ENCODE measurements at regions not wholly inside any gene's neighbourhood (a gene's known extent, or its start where the extent isn't known, plus 50 kb on each side); places are given as distances from the start of the nearest gene placed in this dataset.

DNA sequence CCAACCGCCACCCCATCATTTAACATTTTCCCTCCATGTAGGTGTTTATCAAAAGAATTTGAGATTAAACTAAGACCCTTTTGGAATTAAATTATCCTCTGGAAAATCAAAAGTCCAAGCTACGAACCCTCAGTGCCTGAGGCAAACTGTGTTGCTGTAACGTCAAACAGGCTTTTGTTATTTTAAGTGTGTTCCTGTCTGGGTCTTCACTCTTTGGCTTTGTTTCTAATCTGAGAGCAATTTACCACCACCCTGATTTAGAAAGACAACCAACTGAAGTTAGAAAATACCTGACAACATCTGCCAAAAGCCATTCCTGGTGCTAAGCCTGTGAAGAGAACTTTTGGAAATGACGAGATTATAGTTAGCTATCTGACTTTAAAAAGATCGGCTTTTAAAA, 199.9 kb downstream of the DIRAS2 start:
- Mint-ChIP-seq H3K27ac (no peak overlapping the region), H3K9me3 (peaks cover 0 to 5% (median under 1%) of the 10 kb centered on the region in 6 donors), H3K4me3 (no peak overlapping the region), H3K27me3 (ENCODE audit: low read depth in 3 of 3) (peaks cover 2 to 7% (median 3%) of the 10 kb centered on the region in 3 donors), H3K36me3 (no peaks in the 10 kb centered on the region), H3K4me1 (no peaks in the 10 kb centered on the region)
- no peak for DNase-seq

DNA sequence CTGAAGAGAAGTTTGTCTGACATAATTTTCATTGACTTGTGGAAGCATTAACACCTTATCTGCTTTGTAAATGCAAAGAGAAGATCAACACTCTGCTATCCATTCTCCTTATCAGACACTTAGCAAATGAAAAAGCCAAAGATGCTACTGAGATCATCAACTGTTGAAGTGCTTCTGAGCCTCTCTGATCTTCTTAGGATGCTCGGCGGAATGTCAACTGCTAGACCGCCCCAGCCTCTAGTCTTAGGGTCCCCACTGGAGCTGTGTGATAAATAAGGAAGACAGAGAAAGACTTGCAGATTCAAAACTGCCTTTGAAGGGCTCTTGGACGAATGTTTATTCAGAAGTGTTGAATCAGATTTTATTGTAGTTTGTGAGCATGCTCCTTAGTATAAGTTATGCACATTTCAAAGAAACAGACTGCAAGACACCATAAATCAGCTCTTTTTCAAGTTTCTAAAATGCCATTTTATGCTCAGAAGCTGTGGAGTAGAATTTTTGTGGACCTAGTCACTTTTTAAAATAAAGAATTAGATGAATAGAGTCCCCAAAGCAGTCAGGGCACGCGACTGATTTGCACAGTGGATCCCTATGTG, 197.9 kb downstream of the DIRAS2 start:
- Mint-ChIP-seq H3K4me3 (no peak overlapping the region), H3K4me1 (no peaks in the 10 kb centered on the region), H3K27ac (no peak overlapping the region), H3K9me3 (peaks cover 0 to 5% (median 0%) of the 10 kb centered on the region in 6 donors), H3K27me3 (ENCODE audit: low read depth in 3 of 3) (peaks cover 2 to 7% (median 5%) of the 10 kb centered on the region in 3 donors), H3K36me3 (no peaks in the 10 kb centered on the region)
- no peak for DNase-seq

DNA sequence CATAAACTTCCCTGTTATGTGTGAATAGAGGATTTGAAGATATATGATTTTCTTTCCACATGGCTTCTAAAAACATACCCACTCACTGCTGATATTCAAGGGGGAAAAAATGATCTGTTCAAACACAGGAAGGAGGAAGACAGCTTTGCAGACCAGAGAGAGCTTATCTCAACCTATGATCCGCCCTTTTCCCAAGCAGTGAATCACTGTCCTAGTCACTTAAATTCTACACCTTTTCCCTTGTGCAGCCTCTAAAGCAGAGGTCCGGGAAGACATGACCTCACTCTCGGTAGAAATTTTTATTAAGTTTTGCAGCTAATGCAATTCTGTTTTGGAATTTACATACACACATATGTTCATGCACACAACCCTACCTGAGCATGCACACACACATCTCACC, 197.2 kb downstream of the DIRAS2 start:
- Mint-ChIP-seq H3K27ac (no peak overlapping the region), H3K27me3 (ENCODE audit: low read depth in 3 of 3) (peaks cover 2 to 12% (median 7%) of the 10 kb centered on the region in 3 donors), H3K36me3 (no peaks in the 10 kb centered on the region), H3K4me3 (no peak overlapping the region), H3K4me1 (no peaks in the 10 kb centered on the region), H3K9me3 (peaks cover 0 to 3% (median 0%) of the 10 kb centered on the region in 6 donors)
- DNase-seq = no peak

DNA sequence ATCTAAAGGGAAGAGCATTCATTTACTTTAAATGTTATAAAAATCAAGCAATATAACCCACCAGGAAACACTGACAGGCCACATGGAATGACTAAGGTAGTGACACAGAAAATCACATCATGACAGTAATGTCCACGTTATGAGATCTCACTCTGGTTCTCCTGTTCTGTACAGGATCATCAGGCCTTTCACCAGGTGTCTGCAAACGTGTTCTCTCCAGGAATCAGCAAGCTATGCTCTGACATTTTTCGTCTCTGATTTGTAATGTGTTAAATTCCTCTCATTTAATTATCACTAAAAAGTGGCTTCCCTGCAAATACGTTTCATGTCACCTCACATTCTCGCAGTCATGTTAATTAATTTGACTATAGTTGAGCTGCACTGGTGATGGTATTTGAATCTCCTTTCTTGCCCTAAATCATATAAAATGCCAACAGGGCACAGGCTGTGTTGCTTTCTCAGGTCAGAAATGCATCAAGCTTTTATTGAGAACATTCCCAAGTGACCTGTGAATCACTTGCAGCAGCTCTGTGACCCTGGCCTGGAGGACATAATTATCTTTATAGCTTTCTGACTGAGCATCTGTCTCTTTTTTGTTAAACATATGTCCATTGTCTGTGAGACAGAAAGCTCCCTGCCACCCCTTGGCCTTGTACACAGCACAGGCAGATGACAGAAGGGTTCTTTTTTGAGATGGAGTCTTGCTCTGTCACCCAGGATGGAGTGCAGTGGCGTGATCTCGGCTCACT, 196.2 kb downstream of the DIRAS2 start:
- no peak for DNase-seq
- Mint-ChIP-seq H3K4me1 (no peaks in the 10 kb centered on the region), H3K36me3 (no peaks in the 10 kb centered on the region), H3K27ac (no peak overlapping the region), H3K9me3 (peaks cover 0 to 3% (median 0%) of the 10 kb centered on the region in 6 donors), H3K27me3 (ENCODE audit: low read depth in 3 of 3) (peaks cover 2 to 11% (median 7%) of the 10 kb centered on the region in 3 donors), H3K4me3 (no peak overlapping the region)

DNA sequence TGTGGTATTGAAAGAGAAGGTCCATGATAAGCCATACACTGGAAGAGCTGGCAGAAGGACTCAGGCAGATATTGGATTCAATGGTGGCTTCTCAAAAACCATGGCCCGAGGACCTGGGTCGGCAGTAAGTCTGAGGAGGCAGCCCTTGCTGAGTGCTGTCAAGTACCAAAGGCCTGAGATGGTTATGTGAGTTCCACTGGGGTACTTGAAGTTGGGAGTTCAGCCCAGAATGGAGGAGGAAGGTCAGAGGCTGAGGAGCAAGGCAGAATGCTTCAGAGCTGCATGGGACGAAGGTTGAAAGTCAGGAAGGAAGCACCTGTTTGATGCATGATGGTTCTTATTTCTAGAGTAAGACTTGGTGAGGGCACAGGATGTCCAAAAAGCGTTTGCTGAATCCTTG, 194.9 kb downstream of the DIRAS2 start:
- H3K4me1 Mint-ChIP-seq = no peaks in the 10 kb centered on the region
- no peak overlapping the region for H3K27ac Mint-ChIP-seq
- H3K9me3 Mint-ChIP-seq = peaks cover 0 to 3% (median 0%) of the 10 kb centered on the region in 6 donors
- H3K27me3 Mint-ChIP-seq (ENCODE audit: low read depth in 3 of 3) = peaks cover 0 to 11% (median 5%) of the 10 kb centered on the region in 3 donors
- no peak for DNase-seq
- no peak overlapping the region for H3K4me3 Mint-ChIP-seq
- H3K36me3 Mint-ChIP-seq = no peaks in the 10 kb centered on the region

DNA sequence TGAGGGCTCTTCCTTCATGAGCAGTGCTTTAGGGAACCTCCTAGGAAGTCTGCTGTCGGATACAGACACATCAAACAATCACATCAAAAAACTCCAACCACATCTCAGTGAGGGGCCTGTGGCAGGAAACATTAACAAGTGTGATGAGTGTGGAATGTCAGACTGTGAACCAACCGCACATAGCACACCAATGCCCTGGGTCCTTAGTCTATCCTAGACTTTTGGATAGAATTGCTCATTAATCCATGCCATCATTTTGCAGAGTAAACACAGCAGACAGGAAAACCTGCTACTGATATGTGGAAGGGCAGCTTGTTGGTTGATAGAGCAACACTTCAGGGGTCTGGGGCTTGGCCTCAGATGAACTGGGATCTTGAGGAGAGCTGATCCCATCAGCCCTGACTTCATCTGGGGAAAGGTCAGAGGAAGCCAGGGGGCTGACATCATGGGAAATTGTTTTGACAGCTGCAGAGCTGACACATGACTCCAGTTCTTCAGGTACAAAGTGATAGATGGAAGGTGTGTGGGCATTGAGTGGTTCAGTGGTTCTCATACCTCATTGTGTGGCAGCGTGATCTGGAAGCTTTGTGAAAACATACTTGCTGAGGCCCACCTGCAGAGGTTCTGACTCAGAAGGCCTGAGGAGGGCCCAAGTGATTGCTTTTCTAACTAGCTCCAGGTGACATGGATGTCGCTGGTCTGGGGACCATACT, 193.3 kb downstream of the DIRAS2 start:
- H3K9me3 Mint-ChIP-seq = peaks cover 0 to 3% (median 0%) of the 10 kb centered on the region in 6 donors

DNA sequence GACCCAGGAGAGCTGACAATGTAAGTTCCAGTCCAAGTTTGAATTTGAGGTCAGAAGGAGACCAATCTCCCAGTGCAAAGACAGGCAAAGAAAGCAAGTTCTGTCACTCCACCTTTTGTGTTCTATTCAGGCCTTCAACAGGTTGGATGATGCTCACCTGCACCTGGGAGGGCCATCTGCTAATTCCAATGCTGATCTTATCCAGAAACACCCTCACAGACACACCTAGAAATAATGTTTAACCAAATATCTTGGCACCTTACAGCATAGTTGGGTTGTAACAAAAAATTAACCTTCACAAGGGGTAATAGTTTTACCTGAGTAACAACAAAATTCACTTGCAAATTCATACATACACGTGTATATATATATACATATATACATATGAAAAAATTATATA, 190.8 kb downstream of the DIRAS2 start:
- no peak for DNase-seq
- H3K27ac Mint-ChIP-seq = no peak overlapping the region
- H3K4me1 Mint-ChIP-seq = no peaks in the 10 kb centered on the region
- peaks cover 0 to 3% (median 0%) of the 10 kb centered on the region in 6 donors for H3K9me3 Mint-ChIP-seq
- H3K4me3 Mint-ChIP-seq = no peak overlapping the region
- H3K36me3 Mint-ChIP-seq = no peaks in the 10 kb centered on the region
- H3K27me3 Mint-ChIP-seq (ENCODE audit: low read depth in 3 of 3) = peaks cover 0 to 14% (median 7%) of the 10 kb centered on the region in 3 donors

More for the DNA sequence above, 193.3 kb downstream of the DIRAS2 start:
- no peaks in the 10 kb centered on the region for H3K4me1 Mint-ChIP-seq
- no peak for DNase-seq
- H3K36me3 Mint-ChIP-seq = no peaks in the 10 kb centered on the region
- no peak overlapping the region for H3K27ac Mint-ChIP-seq
- peaks cover 0 to 13% (median 4%) of the 10 kb centered on the region in 3 donors for H3K27me3 Mint-ChIP-seq (ENCODE audit: low read depth in 3 of 3)
- no peak overlapping the region for H3K4me3 Mint-ChIP-seq

DNA sequence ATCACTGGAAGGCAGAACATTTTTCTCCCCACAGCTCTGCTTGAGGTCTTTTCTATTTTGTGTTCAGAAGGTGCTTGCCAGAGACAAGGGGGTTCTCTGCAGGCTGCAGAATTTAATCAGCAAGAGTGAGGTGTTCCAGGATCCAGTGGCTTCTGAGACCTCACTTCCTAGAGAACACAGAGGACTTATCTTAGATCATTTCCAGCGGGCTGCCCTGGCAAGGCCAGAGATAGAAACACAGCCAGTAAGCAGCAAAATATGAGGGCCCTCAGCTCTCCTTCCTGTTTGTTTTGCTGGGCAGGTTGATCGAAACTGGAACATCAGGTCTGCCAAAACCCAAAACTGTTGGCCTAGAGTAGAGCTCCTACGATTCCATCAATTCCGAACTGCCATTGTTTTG, 187.3 kb downstream of the DIRAS2 start:
- no peak overlapping the region for H3K27ac Mint-ChIP-seq
- DNase-seq = no peak
- no peaks in the 10 kb centered on the region for H3K9me3 Mint-ChIP-seq
- H3K4me1 Mint-ChIP-seq = no peaks in the 10 kb centered on the region
- H3K27me3 Mint-ChIP-seq (ENCODE audit: low read depth in 3 of 3) = peaks cover 0 to 10% (median 6%) of the 10 kb centered on the region in 3 donors
- no peaks in the 10 kb centered on the region for H3K36me3 Mint-ChIP-seq
- H3K4me3 Mint-ChIP-seq = no peak overlapping the region

DNA sequence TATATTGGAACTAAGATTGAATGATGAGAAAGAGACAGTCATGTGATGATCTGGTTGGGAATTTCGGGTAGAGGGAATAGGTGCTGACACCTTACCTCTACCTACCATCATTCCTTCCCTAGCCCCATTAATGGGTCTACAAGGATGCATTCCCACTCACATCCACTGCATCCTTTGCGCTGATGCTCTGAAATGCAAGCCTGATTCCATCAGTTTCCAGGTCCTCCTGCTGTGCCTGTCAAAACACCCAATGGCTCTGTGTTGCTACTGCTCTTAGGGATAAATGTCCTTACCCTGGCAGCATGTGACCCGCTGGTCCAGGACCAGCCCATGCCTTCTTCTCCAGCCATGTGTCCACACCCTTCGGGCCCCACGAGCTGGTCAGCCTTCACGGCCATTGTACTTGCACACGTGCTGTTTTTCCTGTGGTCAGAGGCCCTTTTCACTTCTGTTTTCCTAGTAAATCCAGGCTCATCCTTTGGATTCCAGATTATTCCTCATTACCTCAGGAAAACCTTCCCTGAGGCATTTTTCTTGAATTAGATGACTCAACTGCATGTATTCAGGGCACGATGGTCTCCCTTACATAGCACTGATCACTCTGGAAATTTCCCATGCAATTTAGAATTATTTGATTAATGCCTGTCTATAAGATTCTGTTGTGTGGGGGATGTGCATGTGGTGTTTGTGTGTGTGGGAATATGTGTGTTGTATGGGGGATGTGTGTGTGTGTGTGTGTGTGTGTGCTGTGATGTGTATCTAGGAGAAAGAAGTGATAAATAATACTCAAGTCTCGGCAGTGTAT, 185.0 kb downstream of the DIRAS2 start:
- DNase-seq = no peak
- Mint-ChIP-seq H3K4me3 (no peak overlapping the region), H3K9me3 (no peaks in the 10 kb centered on the region), H3K27me3 (ENCODE audit: low read depth in 3 of 3) (peaks cover 3 to 22% (median 7%) of the 10 kb centered on the region in 3 donors), H3K27ac (no peak overlapping the region), H3K4me1 (no peaks in the 10 kb centered on the region), H3K36me3 (no peaks in the 10 kb centered on the region)

DNA sequence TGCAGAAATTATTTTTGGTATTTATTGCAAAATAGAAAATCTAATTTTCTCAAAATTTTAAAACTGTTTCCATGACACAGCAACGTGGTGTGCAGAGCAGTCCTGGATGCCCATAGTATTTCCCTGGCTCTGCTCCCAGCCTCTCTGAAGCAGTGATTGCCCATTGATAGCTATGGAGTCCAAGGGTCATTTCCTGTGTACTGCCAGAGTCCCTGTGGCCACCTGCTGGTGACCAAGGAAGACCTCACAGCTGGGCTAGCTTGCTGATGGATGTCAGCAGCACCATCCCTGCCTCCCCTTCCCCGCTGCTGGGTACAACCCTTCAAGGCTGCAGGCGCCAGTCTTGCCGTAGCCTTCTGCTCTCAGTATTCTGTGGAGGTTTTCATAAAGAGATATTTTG, 184.1 kb downstream of the DIRAS2 start:
- Mint-ChIP-seq H3K4me3 (no peak overlapping the region), H3K36me3 (no peaks in the 10 kb centered on the region), H3K9me3 (no peaks in the 10 kb centered on the region), H3K27me3 (ENCODE audit: low read depth in 3 of 3) (peaks cover 3 to 21% (median 7%) of the 10 kb centered on the region in 3 donors), H3K4me1 (no peaks in the 10 kb centered on the region), H3K27ac (no peak overlapping the region)
- DNase-seq = no peak

DNA sequence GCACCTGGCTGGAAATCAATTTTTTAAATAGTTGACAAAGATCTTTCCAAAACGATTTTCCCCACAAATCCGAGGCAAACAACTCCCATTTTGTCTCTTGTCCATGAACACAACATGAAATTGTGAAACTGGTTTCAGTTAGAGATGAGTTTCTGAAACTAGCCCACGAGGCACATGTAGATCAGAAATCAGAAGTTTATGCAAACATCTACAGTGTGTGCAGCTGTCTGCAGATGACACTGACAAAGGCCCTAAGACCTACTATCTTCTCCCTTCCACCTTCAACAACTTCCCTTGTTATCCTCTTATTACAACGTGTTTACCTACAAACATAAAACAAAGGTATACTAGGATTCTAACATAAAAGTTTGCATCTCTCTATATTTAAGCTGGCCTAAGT, 183.3 kb downstream of the DIRAS2 start:
- Mint-ChIP-seq H3K36me3 (no peaks in the 10 kb centered on the region), H3K4me3 (no peak overlapping the region), H3K4me1 (no peaks in the 10 kb centered on the region), H3K27me3 (ENCODE audit: low read depth in 3 of 3) (peaks cover 4 to 18% (median 6%) of the 10 kb centered on the region in 3 donors), H3K9me3 (no peaks in the 10 kb centered on the region), H3K27ac (no peak overlapping the region)
- DNase-seq = no peak

DNA sequence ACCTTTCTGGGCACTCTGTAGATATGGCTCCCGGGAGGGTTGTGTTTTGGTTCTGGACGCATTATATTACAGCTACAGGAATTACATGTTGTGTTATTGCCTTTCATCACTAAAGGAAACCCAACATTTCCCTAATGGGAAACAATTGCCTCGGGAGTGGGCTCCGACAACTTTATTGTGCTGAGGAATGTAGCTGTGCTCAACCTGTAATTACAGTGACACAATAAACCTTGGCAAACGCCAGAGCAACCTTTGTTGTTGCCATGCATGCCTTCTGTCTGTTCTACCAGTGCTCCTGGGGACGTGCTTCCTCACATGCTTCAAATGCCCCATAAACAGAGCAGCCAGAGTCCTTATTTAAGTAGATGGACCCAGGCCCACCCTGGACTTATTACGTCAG, 182.4 kb downstream of the DIRAS2 start:
- Mint-ChIP-seq H3K27me3 (ENCODE audit: low read depth in 3 of 3) (peaks cover 5 to 17% (median 5%) of the 10 kb centered on the region in 3 donors), H3K9me3 (no peaks in the 10 kb centered on the region), H3K27ac (no peak overlapping the region), H3K4me3 (no peak overlapping the region), H3K4me1 (no peaks in the 10 kb centered on the region), H3K36me3 (no peaks in the 10 kb centered on the region)
- no peak for DNase-seq

DNA sequence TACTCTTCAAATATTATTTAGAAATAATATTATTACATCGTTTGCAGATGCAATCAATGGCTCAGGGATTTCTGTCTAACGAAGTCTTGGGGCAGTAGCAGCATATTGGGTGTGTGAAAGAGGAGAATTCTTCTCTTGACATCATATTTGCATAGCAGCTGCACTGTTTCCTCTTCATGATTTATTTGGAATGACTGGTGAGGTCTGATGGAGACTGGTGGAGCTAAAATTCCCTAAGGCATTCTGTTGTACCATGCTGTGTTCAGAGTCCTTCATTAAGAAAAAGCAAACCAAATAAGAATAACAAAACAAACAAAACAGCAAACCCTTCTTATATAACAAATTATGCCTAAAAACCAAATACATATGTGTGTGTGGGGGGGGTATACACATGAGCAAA, 177.6 kb downstream of the DIRAS2 start:
- Mint-ChIP-seq H3K4me3 (no peak overlapping the region), H3K4me1 (no peaks in the 10 kb centered on the region), H3K27me3 (ENCODE audit: low read depth in 3 of 3) (peaks cover 5 to 18% (median 5%) of the 10 kb centered on the region in 3 donors), H3K36me3 (no peaks in the 10 kb centered on the region), H3K27ac (no peak overlapping the region), H3K9me3 (peaks cover 0 to 2% (median 0%) of the 10 kb centered on the region in 6 donors)
- no peak for DNase-seq
